OCI-LY1 (cell line): ENCODE measurements at regions not wholly inside any gene's neighbourhood (a gene's known extent, or its start where the extent isn't known, plus 50 kb on each side); places are given as distances from the start of the nearest gene placed in this dataset.

Source experiments
- EZH2 ChIP-seq: fragments of 200-600 bp; sonication (generic), shearing (Covaris generic); IDR thresholded peaks from 2 replicates; pipeline ENCODE4 v1.8.0; 2017; ENCODE audit warnings: borderline replicate concordance, mixed run types, mild to moderate bottlenecking, antibody characterized with exemption, low read length, moderate library complexity, mixed read lengths
- TF ChIP-seq, protein P1 (sequence below): fragments of 200-600 bp; sonication (generic), shearing (Covaris generic); IDR thresholded peaks from 2 replicates; pipeline ENCODE4 v1.5.1; 2017; ENCODE audit warnings: mild to moderate bottlenecking, antibody characterized with exemption, low read length, moderate library complexity, mixed read lengths

- TF ChIP-seq, protein P1, sequence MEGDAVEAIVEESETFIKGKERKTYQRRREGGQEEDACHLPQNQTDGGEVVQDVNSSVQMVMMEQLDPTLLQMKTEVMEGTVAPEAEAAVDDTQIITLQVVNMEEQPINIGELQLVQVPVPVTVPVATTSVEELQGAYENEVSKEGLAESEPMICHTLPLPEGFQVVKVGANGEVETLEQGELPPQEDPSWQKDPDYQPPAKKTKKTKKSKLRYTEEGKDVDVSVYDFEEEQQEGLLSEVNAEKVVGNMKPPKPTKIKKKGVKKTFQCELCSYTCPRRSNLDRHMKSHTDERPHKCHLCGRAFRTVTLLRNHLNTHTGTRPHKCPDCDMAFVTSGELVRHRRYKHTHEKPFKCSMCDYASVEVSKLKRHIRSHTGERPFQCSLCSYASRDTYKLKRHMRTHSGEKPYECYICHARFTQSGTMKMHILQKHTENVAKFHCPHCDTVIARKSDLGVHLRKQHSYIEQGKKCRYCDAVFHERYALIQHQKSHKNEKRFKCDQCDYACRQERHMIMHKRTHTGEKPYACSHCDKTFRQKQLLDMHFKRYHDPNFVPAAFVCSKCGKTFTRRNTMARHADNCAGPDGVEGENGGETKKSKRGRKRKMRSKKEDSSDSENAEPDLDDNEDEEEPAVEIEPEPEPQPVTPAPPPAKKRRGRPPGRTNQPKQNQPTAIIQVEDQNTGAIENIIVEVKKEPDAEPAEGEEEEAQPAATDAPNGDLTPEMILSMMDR = no peak
- TF ChIP-seq EZH2 = no peak
Measured at GRCh38 chr1:104953555-104953954, 1203.9 kb downstream of the AMY1C start.
